HEK293T (cell line): ENCODE measurements at regions not wholly inside any gene's neighbourhood (a gene's known extent, or its start where the extent isn't known, plus 50 kb on each side); places are given as distances from the start of the nearest gene placed in this dataset.

Experiments used
- ARNT ChIP-seq: fragments of 450-650 bp; IDR thresholded peaks from 2 replicates; pipeline ENCODE4 v1.6.1; 2017; ENCODE audit warnings: mild to moderate bottlenecking
- ELF4 ChIP-seq: fragments of 450-650 bp; IDR thresholded peaks from 2 replicates; pipeline ENCODE4 v1.6.1; 2017; ENCODE audit warnings: antibody characterized with exemption
- FOXA1 ChIP-seq: fragments of 450-650 bp; IDR thresholded peaks from 2 replicates; pipeline ENCODE4 v1.6.1; 2016; ENCODE audit warnings: mild to moderate bottlenecking
- FOXK2 ChIP-seq: fragments of 450-650 bp; IDR thresholded peaks from 2 replicates; pipeline ENCODE4 v1.6.1; 2016; ENCODE audit warnings: mild to moderate bottlenecking
- HDGF ChIP-seq: fragments of 450-650 bp; IDR thresholded peaks from 2 replicates; pipeline ENCODE4 v1.6.1; 2017; ENCODE audit warnings: antibody characterized with exemption, borderline replicate concordance
- PKNOX1 ChIP-seq: fragments of 450-650 bp; IDR thresholded peaks from 2 replicates; pipeline ENCODE4 v1.6.1; 2016
- SP1 ChIP-seq: fragments of 450-650 bp; IDR thresholded peaks from 2 replicates; pipeline ENCODE4 v1.6.1; 2017
- SUZ12 ChIP-seq: fragments of 450-650 bp; IDR thresholded peaks from 2 replicates; pipeline ENCODE4 v1.6.1; 2016; ENCODE audit warnings: mild to moderate bottlenecking
- TARDBP ChIP-seq: fragments of 450-650 bp; IDR thresholded peaks from 2 replicates; pipeline ENCODE4 v1.6.1; 2016

DNA sequence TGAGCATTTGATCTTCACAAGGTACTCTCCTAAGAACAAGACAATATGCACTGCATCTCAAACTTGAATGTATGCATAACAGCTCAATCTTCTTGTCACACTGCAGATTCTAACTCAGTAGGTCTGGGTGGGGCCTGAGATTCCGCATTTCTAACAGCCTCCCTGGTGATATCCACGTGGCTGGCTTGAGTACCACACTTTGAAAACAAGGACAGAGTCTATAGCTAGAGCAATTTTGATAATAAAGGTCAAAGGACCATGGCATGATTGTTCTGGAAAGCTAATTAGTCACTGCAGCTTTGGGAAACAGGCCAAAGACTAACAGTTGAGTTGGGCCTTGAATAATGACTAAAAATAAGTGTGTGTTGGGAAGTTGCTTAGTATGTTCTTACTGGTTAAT, 213.3 kb downstream of the GBA3 start:
- no peak for TF ChIP-seq ELF4
- TF ChIP-seq ARNT, result no peak
- no peak for TF ChIP-seq SP1
- TF ChIP-seq FOXA1, result no peak
- TF ChIP-seq HDGF, result no peak
- no peak for TF ChIP-seq PKNOX1
- no peak for TF ChIP-seq SUZ12
- TF ChIP-seq FOXK2, result no peak
- TF ChIP-seq TARDBP, result no peak
